GM21576 (cell line): ENCODE measurements at regions not wholly inside any gene's neighbourhood (a gene's known extent, or its start where the extent isn't known, plus 50 kb on each side); places are given as distances from the start of the nearest gene placed in this dataset.
"Not testable (repeated sequence)": the region's sequence is repeated elsewhere in the genome, so short reads cannot be mapped to it uniquely, and the experiment has no call there.

Experiments
- ATAC-seq: cut with Tn5 transposase; IDR thresholded peaks from one replicate; pipeline ENCODE4 v1.9.1; 2021; ENCODE audit warnings: mild to moderate bottlenecking, moderate library complexity; ENCODE audit not compliant: unreplicated experiment

- ATAC-seq = no peak
Observed at GRCh38 chr6:155828989-155829388, 373.4 kb upstream of the NOX3 start.

GRCh38 chr6:155818698-155819097 lies 363.1 kb upstream of the NOX3 start:
- no peak for ATAC-seq

- no peak for ATAC-seq
Observed at GRCh38 chr6:155813548-155813947, 357.9 kb upstream of the NOX3 start.

- ATAC-seq = no peak
Observed at GRCh38 chr6:155807243-155807642, 351.6 kb upstream of the NOX3 start.

GRCh38 chr6:155801046-155801445 lies 345.4 kb upstream of the NOX3 start:
- ATAC-seq = no peak

GRCh38 chr6:155798876-155799275 lies 343.2 kb upstream of the NOX3 start:
- not testable (repeated sequence) for ATAC-seq

- ATAC-seq = no peak
Observed at GRCh38 chr6:155795173-155795796, 339.6 kb upstream of the NOX3 start.

- ATAC-seq = no peak
Observed at GRCh38 chr6:155791891-155792290, 336.3 kb upstream of the NOX3 start.

GRCh38 chr6:155791186-155791585 lies 335.5 kb upstream of the NOX3 start:
- ATAC-seq = no peak

GRCh38 chr6:155787168-155787567 lies 331.5 kb upstream of the NOX3 start:
- ATAC-seq = no peak

- no peak for ATAC-seq
Observed at GRCh38 chr6:155786528-155786927, 330.9 kb upstream of the NOX3 start.

GRCh38 chr6:155782739-155783459 lies 327.3 kb upstream of the NOX3 start:
- no peak for ATAC-seq

- no peak for ATAC-seq
Observed at GRCh38 chr6:155782320-155782731, 326.7 kb upstream of the NOX3 start.

- ATAC-seq = no peak
Observed at GRCh38 chr6:155779456-155779855, 323.8 kb upstream of the NOX3 start.

GRCh38 chr6:155778336-155778735 lies 322.7 kb upstream of the NOX3 start:
- ATAC-seq = no peak

- no peak for ATAC-seq
Observed at GRCh38 chr6:155771822-155772221, 316.2 kb upstream of the NOX3 start.

GRCh38 chr6:155770856-155771255 lies 315.2 kb upstream of the NOX3 start:
- no peak for ATAC-seq

- no peak for ATAC-seq
Observed at GRCh38 chr6:155770313-155770712, 314.7 kb upstream of the NOX3 start.

GRCh38 chr6:155765275-155766194 lies 309.9 kb upstream of the NOX3 start:
- no peak for ATAC-seq

- ATAC-seq = no peak
Observed at GRCh38 chr6:155762649-155763048, 307.0 kb upstream of the NOX3 start.

- ATAC-seq = no peak
Observed at GRCh38 chr6:155755452-155755851, 299.8 kb upstream of the NOX3 start.

- ATAC-seq = not testable (repeated sequence)
Observed at GRCh38 chr6:155748778-155749177, 293.1 kb upstream of the NOX3 start.
